ENCODE measurements at regions not wholly inside any gene's neighbourhood (a gene's known extent, or its start where the extent isn't known, plus 50 kb on each side); places are given as distances from the start of the nearest gene placed in this dataset.

DNA sequence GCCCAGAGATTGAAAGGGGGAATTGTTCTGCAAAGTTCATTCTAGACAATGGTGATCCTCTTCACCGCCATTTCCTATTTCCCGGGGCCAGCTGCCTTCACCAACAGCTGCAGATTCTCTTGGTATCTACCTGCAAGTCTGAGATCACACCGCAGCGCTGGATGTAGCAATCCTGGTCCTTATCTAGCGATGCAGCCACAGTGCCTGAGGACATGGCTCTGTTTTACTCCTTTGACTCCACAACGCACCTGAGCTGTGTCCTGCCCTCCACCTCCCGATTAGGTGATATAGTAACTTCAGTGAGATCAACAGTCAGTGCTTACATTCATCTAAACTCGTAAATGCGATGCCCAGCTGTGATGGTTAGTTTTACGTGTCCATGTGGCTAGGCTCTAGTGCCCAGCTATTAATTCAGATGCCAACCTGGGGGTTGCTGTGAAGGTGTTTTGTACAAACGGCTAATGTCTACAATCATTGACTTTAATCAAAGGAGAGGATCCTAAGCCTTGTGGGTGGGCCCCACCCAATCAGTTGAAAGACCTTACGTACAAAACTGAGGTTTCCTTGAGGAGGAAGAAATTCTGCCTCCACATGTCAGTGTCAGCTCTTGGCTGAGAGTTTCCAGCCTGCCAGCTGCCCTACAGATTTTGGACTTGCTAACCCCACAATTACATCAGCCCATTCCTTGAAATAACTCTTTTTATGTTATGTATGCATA lies 189.8 kb downstream of the SH3BP4 start:
- DNase-seq = no peak

DNA sequence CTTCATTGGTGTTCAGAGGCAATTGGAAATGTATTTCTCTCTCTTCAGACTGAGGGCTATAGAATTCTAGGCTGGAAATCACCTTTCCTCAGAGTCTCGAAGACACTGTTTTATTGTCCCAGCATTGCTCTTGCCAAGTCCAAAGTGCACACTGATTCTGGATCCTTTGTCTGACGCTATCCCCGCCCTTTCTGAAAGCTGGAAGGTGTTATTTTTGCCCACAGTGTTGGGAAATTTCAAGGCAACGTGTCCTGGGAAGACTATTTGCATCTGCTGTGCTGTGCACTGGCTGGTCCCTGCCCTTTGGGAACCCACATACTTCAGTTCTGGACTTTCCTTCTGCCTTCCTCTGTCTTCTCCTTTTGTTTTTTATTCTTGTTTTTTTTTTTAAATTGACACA lies 190.8 kb downstream of the SH3BP4 start:
- no peak for DNase-seq

DNA sequence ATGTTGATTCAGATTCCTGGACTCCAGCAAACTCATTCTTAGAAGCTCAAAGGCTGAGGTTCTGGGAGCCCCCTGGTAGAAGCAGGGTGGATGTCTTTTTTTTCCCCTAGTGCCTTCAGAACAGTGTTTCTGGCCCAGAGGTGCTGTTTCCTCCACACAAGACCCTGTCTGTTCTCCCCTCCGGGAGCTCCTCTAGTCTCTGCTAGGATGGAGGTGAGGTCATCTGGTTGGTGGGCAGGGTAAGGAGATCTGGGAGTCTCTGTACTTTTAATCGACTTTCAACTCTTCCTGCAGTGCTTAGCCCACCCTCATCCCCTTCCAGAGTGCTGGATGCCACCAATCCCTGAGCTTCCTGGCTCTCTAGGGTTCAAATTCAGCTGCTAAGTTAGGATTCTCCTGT lies 192.0 kb downstream of the SH3BP4 start:
- DNase-seq = no peak

DNA sequence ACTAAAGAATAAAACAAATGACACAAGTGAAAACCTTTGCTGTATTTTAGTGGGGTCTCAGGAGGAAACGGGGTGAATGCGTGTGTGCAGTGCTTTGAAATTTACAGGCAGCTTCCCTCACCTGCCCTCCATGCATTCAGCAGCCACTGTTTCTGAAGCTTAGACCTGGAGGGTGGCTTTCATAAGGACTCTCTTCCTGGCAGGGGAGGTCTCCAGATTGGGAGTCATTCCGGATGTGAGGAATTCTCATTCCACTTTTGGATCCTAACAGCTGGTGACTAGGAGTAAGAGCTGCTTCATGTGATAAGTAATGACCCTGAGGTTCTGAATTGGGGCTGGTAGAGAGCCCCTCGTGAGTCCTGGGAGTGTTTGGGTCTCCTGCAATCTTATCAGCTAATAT lies 192.5 kb downstream of the SH3BP4 start:
- no peak for DNase-seq

DNA sequence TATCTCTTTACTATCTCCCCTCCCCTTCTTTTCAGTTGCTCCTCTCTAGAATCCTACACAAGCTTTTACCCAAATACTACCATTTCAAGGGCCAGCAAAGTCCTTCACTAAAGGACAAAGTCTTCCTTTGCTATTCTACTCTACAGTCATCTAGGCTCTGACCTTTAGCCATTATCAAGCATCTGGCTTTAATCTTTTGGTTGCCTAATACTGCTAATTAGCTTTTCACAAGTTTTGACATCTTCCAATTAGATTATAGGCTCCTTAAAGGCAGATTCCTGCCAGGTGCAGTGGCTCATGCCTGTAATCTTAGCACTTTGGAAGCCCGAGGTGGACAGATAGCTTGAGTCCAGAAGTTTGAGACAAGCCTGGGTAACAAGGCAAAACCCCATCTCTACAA lies 194.4 kb downstream of the SH3BP4 start:
- no peak for DNase-seq

DNA sequence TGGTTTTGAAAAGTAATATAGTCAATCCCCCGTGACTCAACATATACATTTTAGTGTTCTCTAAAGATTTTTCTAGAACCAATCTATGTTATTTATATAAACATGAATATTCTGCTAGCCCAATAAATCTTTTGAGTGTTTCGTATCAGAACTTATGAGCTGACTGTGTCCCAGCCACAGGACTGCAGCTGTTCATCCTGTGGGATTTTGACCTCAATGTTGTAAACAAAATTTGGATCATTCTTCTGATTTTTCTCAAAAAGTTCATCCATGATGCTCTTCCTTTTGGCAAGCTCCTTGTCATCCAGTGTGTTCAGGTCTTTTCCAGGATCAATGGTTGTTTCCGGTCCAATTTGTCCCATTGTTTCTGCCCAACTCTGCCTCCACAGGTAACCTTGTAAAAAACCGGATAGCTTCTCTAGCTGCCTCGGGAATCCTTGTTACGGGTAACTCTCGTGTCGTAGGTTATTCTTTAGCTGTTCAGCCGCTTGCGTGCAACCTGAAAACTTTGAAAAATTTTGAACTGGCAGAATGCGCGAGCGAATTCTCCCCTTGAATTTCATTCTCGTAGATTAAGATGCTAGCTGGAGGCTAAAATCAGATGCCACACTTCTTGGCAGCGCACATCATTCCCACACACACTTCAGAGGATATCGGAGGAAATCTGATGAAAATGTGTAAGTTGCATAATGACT lies 195.2 kb downstream of the SH3BP4 start:
- DNase-seq = no peak

DNA sequence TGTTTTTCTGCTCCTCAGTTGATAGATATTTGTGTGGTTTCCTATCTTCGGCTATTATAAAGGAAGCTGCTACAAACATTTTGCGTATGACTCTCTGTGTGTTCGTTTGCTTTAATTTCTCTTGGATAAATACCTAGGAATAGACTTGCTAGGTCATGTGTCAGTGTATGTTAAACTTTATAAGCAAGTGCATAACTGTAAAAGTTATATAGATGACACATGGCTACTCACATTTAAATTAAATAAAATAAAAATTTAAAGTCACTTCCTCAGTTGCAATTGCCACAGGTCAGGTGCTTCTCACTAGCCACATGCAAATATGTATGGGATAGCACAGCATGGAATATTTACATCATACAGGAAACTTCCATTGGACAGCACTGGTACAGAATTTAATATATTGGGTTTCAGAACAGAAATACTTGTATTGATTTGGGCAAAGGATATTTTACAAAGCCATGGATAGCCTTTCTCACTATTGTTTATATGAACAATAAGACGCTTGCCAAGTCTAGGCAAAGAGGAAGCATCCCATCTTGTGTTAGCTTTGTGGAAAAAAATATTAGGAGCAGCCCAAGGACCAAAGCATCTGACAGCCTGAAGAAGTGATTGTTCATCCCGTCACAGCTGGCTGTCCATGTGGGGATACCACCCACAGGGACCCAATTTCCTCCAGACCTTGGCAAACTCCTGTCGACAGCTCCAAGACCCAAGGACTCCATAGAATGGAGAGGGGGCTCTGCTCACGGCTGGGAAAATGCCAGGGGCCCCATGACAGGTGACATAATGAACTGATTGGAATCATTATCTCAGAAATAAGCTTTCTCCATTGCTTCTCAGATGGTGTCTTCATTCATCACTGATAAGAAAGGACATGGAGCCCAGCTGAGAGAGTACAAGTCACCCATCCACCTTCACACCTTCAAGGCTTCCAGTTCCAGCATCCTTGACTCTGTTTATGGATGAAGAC lies 196.7 kb downstream of the SH3BP4 start:
- no peak for DNase-seq

DNA sequence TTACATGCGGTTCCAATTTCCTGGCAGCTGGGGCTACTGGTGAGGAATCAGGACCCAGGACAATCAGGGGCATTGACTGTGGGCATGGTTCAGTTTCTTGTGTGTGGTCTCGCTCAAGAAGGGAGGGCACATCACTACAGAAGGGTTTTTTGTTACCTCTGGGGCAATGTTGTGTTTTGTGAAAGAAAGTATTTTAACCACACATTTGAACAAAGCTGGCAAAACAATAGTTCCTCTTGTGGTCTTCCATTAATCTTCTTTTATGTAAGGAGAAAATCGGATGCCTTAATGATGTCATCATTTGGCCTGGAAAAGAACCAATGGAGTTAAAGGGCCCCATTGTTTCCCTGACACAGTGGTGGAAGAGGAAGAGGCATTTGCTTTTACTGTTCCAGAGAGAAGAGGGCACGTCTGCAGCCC lies 197.4 kb downstream of the SH3BP4 start:
- no peak for DNase-seq

DNA sequence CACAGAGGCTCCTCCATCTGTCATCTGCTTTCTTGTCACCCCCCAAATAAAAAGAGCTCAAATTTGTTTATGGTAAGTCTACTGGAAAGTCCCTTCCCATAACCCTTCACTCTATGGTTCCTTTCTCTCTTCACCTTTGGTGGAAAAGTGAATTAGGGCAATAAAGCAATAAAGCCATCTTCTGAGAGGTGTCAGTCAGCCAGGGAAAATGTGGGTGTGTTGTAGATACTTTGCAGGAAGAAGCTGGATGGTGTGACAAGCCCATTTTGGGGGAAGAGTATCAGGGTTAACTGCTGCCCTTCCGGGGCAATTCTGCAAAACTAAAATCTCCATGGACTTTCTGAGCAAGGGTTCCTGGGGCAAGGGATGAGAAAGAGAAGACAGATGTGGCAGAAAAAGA lies 197.9 kb downstream of the SH3BP4 start:
- DNase-seq = no peak

DNA sequence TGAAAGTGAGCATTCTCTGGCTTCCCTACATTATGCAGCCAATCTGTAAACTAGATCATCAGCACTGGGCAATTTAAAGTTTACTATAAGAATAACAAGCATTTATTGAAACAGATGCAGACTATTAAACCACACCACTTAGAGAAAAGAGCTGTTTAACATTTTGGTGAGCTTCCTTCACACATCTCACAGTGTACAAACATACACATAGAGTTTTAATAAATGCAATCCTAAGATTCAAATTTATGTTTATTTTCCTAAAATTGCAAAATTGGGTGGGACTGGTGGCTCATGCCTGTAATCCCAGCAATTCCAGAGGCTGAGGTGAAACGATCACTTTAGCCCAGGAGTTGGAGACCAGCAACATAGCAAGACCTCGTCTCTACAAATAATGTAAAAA lies 199.3 kb downstream of the SH3BP4 start:
- DNase-seq = no peak

DNA sequence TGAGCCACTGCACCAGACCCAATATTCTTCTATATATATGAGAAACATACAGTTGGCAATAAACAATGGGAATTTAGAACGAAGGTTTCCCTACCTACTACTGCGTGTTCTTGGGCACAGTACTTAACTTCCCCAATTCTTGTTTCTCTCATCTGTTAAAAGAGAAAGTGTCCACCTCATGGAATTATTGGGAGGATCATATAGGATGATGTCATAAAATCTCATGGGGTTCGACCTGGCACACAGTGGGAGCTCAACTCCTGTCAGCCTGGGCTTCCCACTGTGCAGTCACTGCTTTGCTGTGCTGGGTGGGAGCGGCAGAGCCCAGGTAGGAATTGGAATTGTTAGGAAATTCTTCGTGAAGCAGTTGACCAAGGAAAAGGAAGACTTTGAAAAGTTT lies 203.3 kb downstream of the SH3BP4 start:
- DNase-seq = no peak

DNA sequence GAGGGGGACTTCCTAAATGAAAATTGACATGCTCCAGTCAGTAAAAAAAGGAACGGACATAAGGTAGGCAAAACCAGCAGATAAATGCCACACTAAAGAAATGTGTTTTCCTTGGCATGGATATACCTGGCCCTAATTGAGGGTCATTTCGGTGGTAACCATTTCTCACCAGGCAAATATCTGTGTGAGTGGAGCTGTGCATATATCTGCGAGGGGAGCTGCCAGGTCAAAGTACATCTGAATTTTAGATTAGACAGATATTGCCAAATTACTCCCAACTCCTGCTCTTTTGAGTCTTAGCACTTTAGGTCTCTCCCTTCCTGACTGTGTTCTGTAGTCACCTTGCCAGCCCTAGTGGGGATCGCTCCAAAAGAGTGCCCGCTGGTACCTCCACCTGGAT lies 204.2 kb downstream of the SH3BP4 start:
- no peak for DNase-seq

DNA sequence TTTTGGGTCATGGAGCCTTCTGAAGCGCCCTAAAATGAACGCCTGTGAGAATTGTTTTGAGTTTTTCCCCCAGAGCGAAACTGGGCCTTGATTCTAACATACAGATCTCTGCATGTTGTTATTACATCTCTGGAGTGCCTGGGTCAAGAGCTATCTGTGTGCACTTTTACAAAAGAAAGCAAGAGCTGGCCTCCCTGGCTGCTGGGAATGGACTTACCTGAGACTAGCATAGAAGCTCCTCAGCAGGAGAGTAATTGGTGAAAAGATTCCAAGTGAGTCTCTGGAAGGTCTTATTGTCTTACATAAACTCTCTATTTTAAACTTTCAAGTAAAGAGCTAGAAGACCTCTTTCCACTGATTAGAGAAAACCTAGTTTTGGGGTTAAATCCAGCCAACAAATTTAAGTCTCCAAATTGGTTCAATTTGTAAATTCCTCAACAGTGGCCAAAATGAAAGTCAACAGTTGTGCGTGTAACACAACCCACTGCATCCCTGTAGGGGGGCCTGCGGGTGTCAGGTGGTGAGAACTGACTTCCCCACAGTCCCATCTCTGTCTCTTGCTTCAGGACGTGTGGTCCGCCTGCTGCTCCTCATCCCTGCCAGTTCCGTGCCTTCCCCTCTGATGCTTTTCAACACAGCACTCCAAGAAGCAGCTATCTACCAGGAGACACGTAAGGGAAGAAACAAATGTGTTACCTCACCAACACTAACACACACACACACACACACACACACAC lies 206.1 kb downstream of the SH3BP4 start:
- DNase-seq = no peak

DNA sequence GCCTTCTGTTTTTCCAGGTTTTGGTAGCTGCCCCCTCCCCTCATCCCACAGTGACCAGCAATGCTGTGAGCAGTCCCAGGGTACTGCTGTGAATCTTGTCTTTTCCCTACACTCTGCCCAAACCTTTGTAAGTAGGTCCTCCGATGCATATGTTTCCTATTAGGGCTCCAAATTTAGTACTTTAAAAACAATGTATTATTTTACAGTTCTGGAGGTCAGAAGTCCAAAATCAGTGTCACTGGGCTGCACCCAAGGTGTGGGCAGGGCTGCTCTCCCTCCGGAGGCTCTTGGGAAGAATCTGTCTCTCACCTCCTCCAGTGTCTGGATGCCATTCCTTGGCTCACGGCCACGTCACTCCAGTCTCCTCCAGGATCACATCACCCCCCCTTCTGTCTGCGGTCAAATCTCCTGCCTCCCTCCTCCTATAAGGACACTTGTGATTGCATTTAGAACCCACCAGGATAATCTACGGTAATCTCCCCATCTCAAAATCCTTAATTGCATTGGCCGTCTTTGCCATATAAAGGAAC lies 208.5 kb downstream of the SH3BP4 start:
- no peak for DNase-seq

DNA sequence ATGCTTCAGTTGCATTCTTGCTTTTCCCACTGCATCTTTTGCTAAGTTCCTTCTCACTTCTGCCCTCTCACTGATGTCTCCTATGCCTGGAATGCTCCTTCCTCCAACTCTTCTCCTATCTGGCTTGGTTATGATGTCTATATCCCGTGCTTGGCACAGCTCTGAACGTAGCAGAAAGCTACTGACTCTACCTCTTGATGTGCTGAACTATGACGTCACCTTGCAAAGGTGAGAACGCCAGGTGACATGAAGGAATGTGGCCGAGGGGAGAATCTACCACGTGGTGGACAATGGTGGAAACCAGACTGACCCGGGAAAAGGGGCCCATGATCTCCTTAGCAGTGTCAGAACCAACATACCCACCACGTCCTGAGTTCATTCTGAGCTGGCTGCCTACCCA lies 209.7 kb downstream of the SH3BP4 start:
- no peak for DNase-seq

DNA sequence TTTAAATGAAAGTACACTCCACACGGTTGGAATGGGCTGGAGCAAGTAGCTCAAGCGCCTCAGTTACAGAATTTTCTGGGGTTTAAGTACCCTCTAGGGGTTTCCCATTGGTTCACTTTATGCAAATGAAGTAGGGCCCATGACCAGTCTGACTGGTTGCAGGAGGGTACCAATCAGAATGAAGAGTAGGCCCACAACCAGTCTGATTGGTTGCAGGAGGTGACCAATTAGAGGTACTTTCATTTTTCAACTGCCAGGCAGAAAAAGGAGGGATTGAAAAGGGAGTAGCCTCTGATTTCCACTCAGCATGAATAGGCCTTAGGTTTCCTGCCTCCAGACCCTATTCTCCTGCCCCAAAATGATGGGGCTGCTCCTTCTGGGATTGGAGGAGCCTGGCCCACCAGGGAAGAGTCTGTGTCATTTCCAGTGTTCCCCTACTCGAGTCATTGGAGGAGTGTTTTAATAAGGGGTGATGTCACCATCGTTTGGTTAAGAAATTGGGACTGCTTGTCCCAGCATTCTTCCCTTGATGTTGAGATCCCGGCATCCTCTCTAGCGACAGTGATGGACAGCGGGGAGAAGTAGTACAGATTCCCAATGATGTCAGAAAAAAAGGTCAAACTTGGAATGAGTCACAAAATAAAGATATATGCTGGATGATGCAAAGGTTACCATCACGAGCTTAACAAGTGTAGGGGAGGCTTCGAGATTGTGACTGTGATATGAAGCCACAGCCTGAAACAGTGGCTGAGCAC lies 210.4 kb downstream of the SH3BP4 start:
- DNase-seq = no peak

DNA sequence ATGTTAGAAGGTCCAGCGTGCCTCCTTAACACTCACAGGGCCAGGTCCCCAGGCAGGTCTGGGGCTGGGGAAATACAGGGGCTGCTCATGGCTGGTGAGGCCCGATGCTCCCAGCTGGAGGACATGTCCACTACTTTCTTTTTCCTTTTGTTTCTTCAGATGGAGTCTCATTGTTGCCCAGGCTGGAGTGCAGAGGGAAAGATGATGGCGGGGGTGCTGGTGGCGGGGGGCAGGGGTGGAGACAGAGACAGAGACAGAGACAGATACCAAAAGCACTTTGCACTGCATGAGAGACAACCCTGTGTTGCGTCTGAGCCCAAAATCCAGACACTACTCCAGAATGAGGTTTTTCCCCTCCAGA lies 211.0 kb downstream of the SH3BP4 start:
- DNase-seq = no peak

DNA sequence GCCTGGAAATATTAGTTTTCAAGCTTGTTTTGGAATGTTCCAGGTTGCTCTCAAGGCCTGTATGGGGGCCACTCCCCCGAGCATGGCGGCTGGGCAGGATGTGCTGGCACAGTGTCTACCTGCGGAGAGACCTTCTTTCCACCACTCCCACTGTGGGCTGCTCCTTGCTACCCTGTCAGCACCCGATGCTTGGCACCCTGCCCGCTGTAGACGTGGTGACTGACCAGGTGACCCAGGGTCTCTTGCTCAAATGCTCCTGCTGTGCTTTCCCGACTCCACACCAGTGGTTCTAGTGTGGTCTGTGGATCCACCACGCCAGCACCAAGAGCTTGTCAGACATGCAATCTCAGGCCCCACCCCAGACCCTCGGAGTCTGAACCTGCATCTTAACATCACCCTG lies 213.3 kb downstream of the SH3BP4 start:
- no peak for DNase-seq

DNA sequence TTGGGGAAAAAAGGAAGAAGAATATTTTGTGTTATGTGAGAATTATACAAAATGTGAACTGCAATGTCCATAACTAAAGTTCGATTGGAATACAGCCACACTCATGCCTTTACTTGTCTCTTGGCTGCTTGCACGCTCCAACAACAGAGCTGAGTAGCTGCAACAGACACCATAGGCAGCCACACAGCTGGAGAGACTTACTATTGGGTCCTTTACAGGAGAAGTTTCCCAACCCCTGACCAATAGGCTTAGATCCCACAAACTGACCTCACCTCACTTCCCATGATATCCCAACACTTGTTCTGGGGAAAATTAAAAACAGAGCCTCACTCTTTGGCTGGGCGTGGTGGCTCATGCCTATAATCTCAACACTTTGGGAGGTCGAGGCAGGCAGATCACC lies 213.8 kb downstream of the SH3BP4 start:
- no peak for DNase-seq

DNA sequence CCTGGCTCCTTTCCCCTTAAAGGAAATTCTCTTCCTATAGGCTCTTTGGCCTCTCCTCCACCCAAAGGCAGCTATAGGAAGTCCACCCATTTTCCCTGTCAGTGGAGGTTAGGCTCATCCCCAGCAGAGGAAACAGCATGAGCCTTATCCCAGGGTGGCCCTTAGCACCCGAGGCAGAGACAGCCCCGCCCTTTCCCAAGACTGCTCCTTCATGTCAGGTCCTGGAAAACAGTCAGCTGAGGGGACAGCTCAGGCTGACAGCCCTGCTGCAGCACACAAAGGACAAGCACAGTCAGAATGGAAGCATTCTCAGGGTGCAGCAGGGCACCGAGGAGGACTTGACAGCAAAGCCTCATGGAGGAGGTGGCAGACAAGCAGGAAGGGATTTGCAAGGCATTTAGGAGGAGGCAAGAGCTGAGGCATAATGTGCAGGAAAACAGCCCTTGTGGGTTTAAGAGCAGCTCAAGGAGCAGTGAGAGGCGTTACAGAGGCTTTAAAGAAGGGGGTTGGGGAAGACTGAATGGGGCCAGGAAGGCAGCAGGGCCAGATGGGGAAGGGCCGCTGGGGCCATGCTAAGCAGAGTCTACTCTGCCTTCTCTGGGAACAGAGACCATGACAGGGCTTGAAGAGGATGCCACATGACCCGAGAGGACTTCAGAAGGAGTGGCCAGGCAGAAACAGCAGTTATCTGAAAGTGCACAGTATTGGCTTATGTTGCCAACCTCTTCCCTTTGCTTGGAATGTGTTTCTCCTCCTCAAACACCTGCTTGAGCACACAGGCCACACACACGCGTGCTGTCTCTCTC lies 216.6 kb downstream of the SH3BP4 start:
- DNase-seq = no peak

DNA sequence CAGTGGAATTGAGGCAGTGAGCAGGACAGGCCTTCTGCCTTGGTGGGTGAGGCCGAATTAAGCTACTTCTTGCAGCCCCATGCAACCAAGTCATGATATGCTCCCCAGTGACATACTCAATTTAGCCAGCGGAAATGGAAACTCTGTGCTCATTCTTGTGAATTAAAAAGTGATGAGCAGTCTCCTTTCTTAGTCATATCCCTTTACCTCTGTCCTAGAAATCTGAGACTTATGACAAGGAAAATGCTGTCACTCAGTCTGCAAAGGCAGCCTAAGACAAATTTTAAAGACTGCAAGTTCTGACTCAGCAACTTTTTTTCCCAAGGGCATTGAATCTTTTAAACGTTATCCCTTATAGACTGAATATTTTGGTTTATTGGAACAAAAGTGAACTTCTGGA lies 218.2 kb downstream of the SH3BP4 start:
- DNase-seq = no peak
